CD14-positive monocyte (primary cell): ENCODE measurements at regions not wholly inside any gene's neighbourhood (a gene's known extent, or its start where the extent isn't known, plus 50 kb on each side); places are given as distances from the start of the nearest gene placed in this dataset.

Source experiments
- DNase-seq, 3 donors: peaks; one replicate each; pipeline ENCODE4 v3.0.0-alpha.2; 2011 to 2022
- H2AFZ ChIP-seq: 2 replicates; pipeline ENCODE4 v1.6.0; 2012; ENCODE audit warnings: mild to moderate bottlenecking, low read depth, low read length, inconsistent platforms; ENCODE audit not compliant: insufficient read depth, poor library complexity, severe bottlenecking
- H3K27ac ChIP-seq, 2 donors: 1 replicate in 1 of 2; 2 replicates in 1 of 2; pipeline ENCODE4 v1.5.1; 2012 to 2013; ENCODE audit warnings: low read length in 2 of 2, control low read depth in 1 of 2, inconsistent platforms in 1 of 2, low read depth in 1 of 2, mild to moderate bottlenecking in 1 of 2
- H3K27me3 ChIP-seq, 2 donors: one replicate each; pipeline versions ENCODE4 v1.6.0 to v1.6.1; 2011 to 2013; ENCODE audit warnings: low read length in 2 of 2; ENCODE audit not compliant: control insufficient read depth in 2 of 2, insufficient read depth in 2 of 2
- H3K36me3 ChIP-seq, 2 donors: replicated peaks in 1 of 2; 1 replicate in 1 of 2; 2 replicates in 1 of 2; pipeline versions ENCODE4 v1.5.1 to v1.6.1; 2012 to 2013; ENCODE audit warnings: low read length in 2 of 2, control low read depth in 1 of 2, inconsistent platforms in 1 of 2, mild to moderate bottlenecking in 1 of 2; ENCODE audit not compliant: insufficient read depth in 2 of 2, control insufficient read depth in 1 of 2
- H3K4me1 ChIP-seq, 2 donors: 1 replicate in 1 of 2; 2 replicates in 1 of 2; pipeline versions ENCODE4 v1.5.1 to v1.6.1; 2012 to 2013; ENCODE audit warnings: low read length in 2 of 2, control low read depth in 1 of 2, inconsistent platforms in 1 of 2, mild to moderate bottlenecking in 1 of 2, moderate library complexity in 1 of 2; ENCODE audit not compliant: insufficient read depth in 2 of 2, control insufficient read depth in 1 of 2
- H3K4me2 ChIP-seq: replicated peaks from 2 replicates; pipeline ENCODE3; 2012; ENCODE audit warnings: low read length, moderate library complexity, mild to moderate bottlenecking; ENCODE audit not compliant: poor library complexity, severe bottlenecking; ENCODE audit errors: extremely low read depth
- H3K4me3 ChIP-seq, 3 experiments: fragments of 200-600 bp in 1 of 3; sonication (generic) in 1 of 3; replicated peaks in 1 of 3; 1 replicate in 2 of 3; 2 replicates in 1 of 3; pipeline ENCODE4 v1.5.1; 2011 to 2013; ENCODE audit warnings: low read length in 3 of 3, mild to moderate bottlenecking in 3 of 3, control low read depth in 2 of 3, low read depth in 2 of 3, inconsistent platforms in 1 of 3, moderate library complexity in 1 of 3
- H3K79me2 ChIP-seq: 2 replicates; pipeline ENCODE4 v1.6.0; 2012; ENCODE audit warnings: mild to moderate bottlenecking, control low read depth, inconsistent platforms, low read length, moderate library complexity; ENCODE audit not compliant: insufficient read depth
- H3K9ac ChIP-seq: 2 replicates; pipeline ENCODE4 v1.6.0; 2017; ENCODE audit warnings: low read length, mild to moderate bottlenecking; ENCODE audit not compliant: insufficient read depth, poor library complexity, severe bottlenecking
- H3K9me3 ChIP-seq, 2 donors: replicated peaks in 1 of 2; 1 replicate in 1 of 2; 2 replicates in 1 of 2; pipeline versions ENCODE4 v1.5.1 to v1.6.1; 2012 to 2013; ENCODE audit warnings: low read length in 2 of 2, control low read depth in 1 of 2; ENCODE audit not compliant: control insufficient read depth in 1 of 2, insufficient read depth in 1 of 2
- H4K20me1 ChIP-seq: 2 replicates; pipeline ENCODE4 v1.6.0; 2012; ENCODE audit warnings: mild to moderate bottlenecking, low read length, control low read depth, moderate library complexity; ENCODE audit not compliant: insufficient read depth
- H3K27ac Mint-ChIP-seq, 7 donors: one replicate each; pipeline ENCODE4 v1.8.0; 2020; ENCODE audit warnings: mild to moderate bottlenecking in 7 of 7, mixed read lengths in 7 of 7, moderate library complexity in 6 of 7, inconsistent platforms in 2 of 7
- H3K27me3 Mint-ChIP-seq, 3 donors: one replicate each; pipeline ENCODE4 v1.8.0; 2021 to 2022; ENCODE audit warnings: low read depth in 3 of 3, mild to moderate bottlenecking in 3 of 3, mixed read lengths in 3 of 3, moderate library complexity in 3 of 3, inconsistent platforms in 1 of 3
- H3K36me3 Mint-ChIP-seq, 2 donors: one replicate each; pipeline ENCODE4 v1.8.0; 2020; ENCODE audit warnings: mixed read lengths in 2 of 2, inconsistent platforms in 1 of 2, mild to moderate bottlenecking in 1 of 2
- H3K4me1 Mint-ChIP-seq: one replicate; pipeline ENCODE4 v1.8.0; 2020; ENCODE audit warnings: mild to moderate bottlenecking, mixed read lengths
- H3K4me3 Mint-ChIP-seq, 2 donors: one replicate each; pipeline ENCODE4 v1.8.0; 2020; ENCODE audit warnings: mild to moderate bottlenecking in 2 of 2, mixed read lengths in 2 of 2, moderate library complexity in 1 of 2
- H3K9me3 Mint-ChIP-seq, 7 donors: one replicate each; pipeline ENCODE4 v1.8.0; 2020 to 2022; ENCODE audit warnings: mixed read lengths in 7 of 7, mild to moderate bottlenecking in 6 of 7, moderate library complexity in 6 of 7, inconsistent platforms in 2 of 7
- CTCF ChIP-seq: fragments of 200-600 bp; IDR thresholded peaks from one replicate; pipeline ENCODE4 v1.8.0; 2022; ENCODE audit warnings: antibody characterized with exemption, mild to moderate bottlenecking
- WGBS: methylation state at CpG from one replicate; pipeline ENCODE4 v1.1.5; 2013; ENCODE audit warnings: missing lambda C conversion rate; ENCODE audit not compliant: insufficient coverage; 5-methylcytosine and 5-hydroxymethylcytosine counted together
- intact Hi-C, 2 donors: fragments of 100-400 bp; cut with micrococcal nuclease; formaldehyde crosslinking; loops; one replicate each; pipeline versions ENCODE4 v1.15.0 to v1.15.1; 2023

- intact Hi-C loops, result no loop called here
Observed at GRCh38 chr1:222923506-222923905, 108.7 kb downstream of the DISP1 start.

GRCh38 chr1:222924136-222924706 is 109.4 kb downstream of the DISP1 start:
- Mint-ChIP-seq H3K36me3 (no peaks in the 10 kb centered on the region), H3K4me3 (no peak overlapping the region), H3K9me3 (peaks cover 0 to 2% (median 0%) of the 10 kb centered on the region in 7 donors), H3K4me1 (no peaks in the 10 kb centered on the region), H3K27ac (no peak overlapping the region), H3K27me3 (no peaks in the 10 kb centered on the region)
- H3K9ac ChIP-seq, result no peak overlapping the region
- H3K4me2 ChIP-seq, result no peak overlapping the region
- no peaks in the 10 kb centered on the region for H3K79me2 ChIP-seq
- no peaks in the 10 kb centered on the region for H3K4me1 ChIP-seq
- H4K20me1 ChIP-seq, result no peaks in the 10 kb centered on the region
- H3K27me3 ChIP-seq, result no peaks in the 10 kb centered on the region
- H3K9me3 ChIP-seq, result no peaks in the 10 kb centered on the region
- no peaks in the 10 kb centered on the region for H3K36me3 ChIP-seq
- intact Hi-C loops, result no loop called here
- no peak overlapping the region for H3K4me3 ChIP-seq
- H3K27ac ChIP-seq, result no peak overlapping the region
- no peak for TF ChIP-seq CTCF
- H2AFZ ChIP-seq, result no peak overlapping the region
- DNase-seq, result no peak

More at GRCh38 chr1:222923506-222923905, 108.7 kb downstream of the DISP1 start:
- H2AFZ ChIP-seq, result no peak overlapping the region
- H3K27ac ChIP-seq, result no peak overlapping the region
- H3K4me3 ChIP-seq, result no peak overlapping the region
- H3K9me3 ChIP-seq, result no peaks in the 10 kb centered on the region
- H3K4me2 ChIP-seq, result no peak overlapping the region
- no peak for TF ChIP-seq CTCF
- no peaks in the 10 kb centered on the region for H3K27me3 ChIP-seq
- no peaks in the 10 kb centered on the region for H3K79me2 ChIP-seq
- H3K36me3 Mint-ChIP-seq, result no peaks in the 10 kb centered on the region
- H3K9me3 Mint-ChIP-seq, result peaks cover 0 to 4% (median 0%) of the 10 kb centered on the region in 7 donors
- no peaks in the 10 kb centered on the region for H3K4me1 ChIP-seq
- H3K27me3 Mint-ChIP-seq, result no peaks in the 10 kb centered on the region
- 100% methylated on average over 2 of the region's 3 CpGs for WGBS
- no peaks in the 10 kb centered on the region for H4K20me1 ChIP-seq
- no peaks in the 10 kb centered on the region for H3K4me1 Mint-ChIP-seq
- H3K9ac ChIP-seq, result no peak overlapping the region
- DNase-seq, result no peak
- H3K4me3 Mint-ChIP-seq, result no peak overlapping the region
- no peak overlapping the region for H3K27ac Mint-ChIP-seq
- no peaks in the 10 kb centered on the region for H3K36me3 ChIP-seq
